T-helper 2 cell treated with Interferon-gamma antibody and Interleukin-4, amounts not matched to agents 100 ng/mL and 5 ng/mL, for 36 hours (primary cell): ENCODE measurements at regions not wholly inside any gene's neighbourhood (a gene's known extent, or its start where the extent isn't known, plus 50 kb on each side); places are given as distances from the start of the nearest gene placed in this dataset.

Experiments used
- intact Hi-C: fragments of 100-400 bp; cut with micrococcal nuclease; formaldehyde crosslinking; loops from one replicate; pipeline ENCODE4 v1.15.1; 2023

GRCh38 chr20:63058696-63059335 lies 52.1 kb upstream of the BHLHE23 start:
- intact Hi-C loops, result loop anchor here (5.0 kb wide), 1 partner anchor 118 kb away; no protein-coding TSS in a partner anchor

GRCh38 chr20:63057171-63058117 lies 50.7 kb upstream of the BHLHE23 start:
- intact Hi-C loops, result loop anchor here (2.0 to 5.0 kb wide), 2 partner anchors 45 to 120 kb away; no protein-coding TSS in a partner anchor

GRCh38 chr20:63056236-63057170 lies 49.7 kb upstream of the BHLHE23 start:
- intact Hi-C loops, result loop anchor here (2.0 to 5.0 kb wide), 2 partner anchors 46 to 121 kb away; no protein-coding TSS in a partner anchor
